DMS79 (cell line): ENCODE measurements at regions not wholly inside any gene's neighbourhood (a gene's known extent, or its start where the extent isn't known, plus 50 kb on each side); places are given as distances from the start of the nearest gene placed in this dataset.
A peak's percentile ranks its signal among the peaks of the same experiment; 100 is the strongest.

Experiments used
- DNase-seq: peaks from one replicate; lab custom pipeline; 2025; lab: John Stamatoyannopoulos, UW

DNA sequence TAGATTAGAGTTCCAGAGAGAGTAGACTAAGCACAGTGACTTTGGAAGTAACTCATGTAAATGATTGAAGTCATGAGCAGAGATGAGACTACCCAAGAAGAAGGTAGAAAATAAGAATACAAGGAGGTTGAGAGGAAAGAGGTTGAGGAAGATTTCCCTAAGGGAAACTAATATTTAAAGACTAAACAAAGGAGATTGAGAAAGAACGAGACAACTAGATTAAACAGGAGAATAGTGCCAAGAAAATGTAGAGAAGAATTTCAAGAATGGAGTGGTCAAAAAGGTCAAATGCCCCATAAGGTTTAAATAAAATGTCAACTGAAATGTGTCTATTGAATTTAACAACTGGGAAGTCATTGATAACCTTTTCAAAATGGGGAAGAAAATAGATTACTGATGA, 59.0 kb downstream of the RPS29 start:
- DNase-seq, result no peak

DNA sequence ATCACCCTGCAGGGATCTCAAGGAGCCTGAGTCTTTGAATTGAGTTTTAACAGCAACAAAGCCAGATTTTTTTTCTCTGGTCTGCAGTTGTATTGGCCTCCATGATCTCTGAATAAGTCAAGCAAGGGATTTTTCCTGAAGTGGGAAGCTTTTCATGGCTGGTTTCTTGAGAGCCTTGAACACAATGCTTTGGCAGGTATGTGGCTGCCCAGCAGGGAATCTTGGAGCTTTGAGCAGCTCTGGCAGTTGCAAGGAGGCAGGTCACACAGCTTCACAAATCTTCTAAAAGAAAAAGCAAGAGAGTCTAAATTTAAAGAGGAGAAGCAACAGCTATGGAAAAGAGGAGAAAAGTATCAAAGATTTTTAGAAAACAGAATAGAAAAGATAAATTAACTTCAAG, 60.1 kb downstream of the RPS29 start:
- no peak for DNase-seq

DNA sequence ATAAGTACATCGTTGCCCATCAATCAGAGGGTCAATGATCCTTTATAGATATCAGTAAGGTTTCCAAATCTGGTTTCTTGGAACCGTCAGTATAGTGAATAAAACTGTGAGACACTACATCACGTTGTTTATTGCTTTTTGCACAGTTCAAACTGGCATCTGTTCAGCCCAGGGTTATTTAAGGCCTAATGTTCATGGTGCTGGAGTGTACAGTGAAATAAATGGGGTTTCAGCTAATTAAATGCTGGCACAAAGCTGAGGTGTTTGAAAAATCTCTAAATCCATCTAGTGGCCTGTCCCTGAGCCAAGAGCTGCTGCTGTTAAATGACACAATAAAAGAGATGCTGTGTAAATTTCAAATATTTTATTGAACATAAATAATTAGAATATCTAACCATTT, 69.9 kb downstream of the RPS29 start:
- DNase-seq, result no peak

DNA sequence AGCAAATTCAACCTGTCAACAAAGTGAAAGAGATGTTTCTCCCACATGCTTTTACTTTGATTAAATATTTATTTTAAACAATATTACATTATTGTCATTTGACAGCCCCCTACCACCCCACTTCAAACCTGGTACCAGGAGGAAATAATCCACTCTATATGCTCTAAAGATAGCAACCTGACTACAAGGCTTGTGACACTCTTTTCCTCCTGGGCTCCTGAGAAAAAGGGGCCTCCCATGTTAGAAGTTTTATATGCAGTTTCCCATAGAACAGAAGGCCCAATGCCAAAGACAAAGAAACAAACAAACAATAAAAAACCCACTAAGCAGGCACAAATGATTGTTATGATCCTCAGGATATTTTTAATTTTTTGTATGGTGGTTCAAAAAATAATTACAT, 73.6 kb downstream of the RPS29 start:
- no peak for DNase-seq

DNA sequence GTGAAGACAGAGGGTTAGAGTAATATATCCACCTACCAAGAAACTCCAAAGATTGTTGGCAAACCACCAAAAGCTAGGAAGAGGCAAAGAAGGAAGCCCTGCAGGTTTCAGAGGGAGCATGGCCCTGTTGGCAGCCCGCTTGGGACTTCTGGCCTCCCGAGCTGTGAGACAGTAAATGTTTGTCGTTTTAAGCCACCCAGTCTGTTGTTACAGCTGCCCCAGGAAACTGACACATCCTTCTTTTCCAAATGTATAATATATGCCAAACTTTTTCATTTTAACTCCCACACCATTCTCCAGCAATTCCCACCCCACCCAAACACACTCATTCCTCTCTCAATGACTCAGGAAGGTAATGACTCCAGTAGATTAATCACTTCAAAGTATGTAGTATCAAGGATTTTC, 74.0 kb downstream of the RPS29 start:
- no peak for DNase-seq

DNA sequence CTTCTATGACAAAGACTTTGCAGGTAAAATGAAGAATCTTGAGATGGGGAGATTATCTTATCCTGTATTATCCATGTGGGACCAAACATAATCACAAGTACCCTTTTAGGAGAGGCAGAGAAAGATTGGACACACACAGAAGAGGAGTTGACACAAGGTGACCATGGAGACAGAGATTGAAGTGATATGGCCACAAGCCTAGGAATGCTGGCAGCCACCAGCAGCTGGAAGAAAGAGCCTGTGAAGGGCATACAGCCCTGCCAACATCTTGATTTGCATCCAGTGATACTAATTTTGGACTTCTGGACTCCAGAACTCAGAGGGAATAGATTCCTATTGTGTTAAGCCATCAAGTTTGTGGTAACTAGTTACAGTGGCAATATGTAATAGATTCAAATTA, 78.1 kb downstream of the RPS29 start:
- DNase-seq, result no peak

DNA sequence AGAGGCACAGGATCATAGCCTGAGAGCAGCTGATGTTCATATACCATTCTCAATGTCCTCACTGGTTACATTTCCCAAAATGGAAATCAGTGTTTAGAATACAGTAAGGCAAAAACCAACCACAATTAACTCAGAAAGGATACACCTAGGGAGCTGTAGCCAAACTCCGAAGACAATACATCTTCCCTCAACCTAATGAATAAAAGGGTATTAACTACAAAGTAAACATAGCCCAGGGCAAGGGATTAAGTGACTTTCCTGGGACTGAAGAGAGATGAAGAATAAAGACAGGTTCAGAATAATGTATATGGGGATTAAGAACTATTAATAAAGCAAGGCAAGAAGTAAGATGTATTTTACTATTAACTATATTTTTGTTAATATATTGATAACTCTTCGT, 79.5 kb downstream of the RPS29 start:
- DNase-seq, result no peak

DNA sequence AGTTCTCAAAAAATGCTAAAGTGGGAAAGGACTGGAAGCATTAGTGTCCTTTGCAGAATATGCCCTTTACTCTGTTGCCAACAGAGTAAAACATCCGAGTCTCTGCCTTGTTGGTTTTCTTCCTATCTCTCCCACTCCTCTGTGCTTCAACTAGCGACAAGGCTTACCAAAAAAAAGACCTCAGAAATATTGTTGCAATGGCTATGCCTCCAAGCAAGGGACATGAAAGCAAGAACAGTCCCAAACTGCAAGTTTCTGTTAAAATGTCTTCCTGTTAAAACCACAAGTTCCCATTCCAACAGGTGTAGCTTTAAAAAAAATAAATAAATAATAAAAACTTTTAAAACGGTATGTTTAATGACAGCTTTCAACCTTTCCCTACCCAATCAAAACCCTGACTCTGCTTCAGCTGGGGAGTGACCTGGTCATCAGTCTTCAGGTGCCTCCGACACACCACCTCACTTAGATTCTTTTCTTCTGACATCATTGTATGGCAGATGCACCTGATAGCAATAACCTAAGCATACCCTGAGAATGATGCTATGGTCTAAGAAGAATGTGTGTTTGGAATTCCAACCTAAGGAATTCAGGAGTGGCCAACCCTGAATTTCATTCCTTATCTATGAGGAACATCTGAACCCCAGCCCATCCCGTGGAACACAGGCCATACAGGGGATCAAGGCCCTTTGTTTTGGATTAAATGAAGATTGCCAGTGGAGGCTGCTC, 81.0 kb downstream of the RPS29 start:
- DNase-seq, result no peak

DNA sequence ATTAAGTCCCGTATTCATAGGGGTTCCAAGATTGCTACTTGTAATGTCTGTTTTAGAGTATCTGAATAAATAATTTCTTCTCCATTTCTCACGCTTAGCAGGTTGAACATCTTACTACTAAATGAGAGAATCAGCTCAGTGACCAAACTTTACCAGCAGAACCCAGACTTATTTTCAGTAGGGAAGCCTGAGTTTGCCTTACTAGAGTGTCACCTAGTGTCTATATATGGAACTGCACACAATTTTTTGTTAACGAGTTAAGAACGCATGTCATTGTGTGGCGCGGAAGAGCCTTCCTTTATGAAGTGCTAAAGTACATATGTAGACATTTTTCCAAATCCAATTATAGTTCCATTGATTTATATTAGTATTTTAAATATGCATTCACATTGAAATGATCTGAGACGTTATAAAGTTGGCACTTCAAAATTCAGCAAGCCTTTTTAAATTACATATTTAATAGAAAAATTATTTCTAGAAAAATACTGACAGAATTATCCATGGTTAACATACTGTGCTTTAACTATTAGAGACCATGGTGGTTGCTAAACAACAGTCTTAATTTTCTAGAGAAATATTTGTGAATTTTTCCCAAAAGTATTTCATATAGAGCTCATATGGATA, 88.3 kb downstream of the RPS29 start:
- peak; percentile 9 for DNase-seq

DNA sequence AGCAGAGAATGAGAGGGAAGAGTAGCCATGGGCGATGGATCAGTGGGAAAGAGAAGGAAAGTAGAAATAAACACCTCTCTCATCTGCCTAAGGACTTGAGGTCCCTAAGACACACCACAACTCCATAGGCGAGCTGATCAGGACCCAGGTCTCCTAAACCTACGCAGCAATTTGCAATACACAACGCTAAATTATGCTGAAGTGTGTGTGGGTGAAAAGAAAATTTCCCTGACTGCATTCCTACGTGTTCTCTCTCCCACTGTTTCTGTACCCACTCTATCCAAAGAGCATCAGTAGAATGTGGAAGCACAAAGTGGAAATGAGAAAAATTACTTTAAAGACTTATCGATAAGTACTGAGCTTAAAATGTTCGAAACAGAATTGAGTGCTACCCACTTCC, 88.9 kb downstream of the RPS29 start:
- no peak for DNase-seq

DNA sequence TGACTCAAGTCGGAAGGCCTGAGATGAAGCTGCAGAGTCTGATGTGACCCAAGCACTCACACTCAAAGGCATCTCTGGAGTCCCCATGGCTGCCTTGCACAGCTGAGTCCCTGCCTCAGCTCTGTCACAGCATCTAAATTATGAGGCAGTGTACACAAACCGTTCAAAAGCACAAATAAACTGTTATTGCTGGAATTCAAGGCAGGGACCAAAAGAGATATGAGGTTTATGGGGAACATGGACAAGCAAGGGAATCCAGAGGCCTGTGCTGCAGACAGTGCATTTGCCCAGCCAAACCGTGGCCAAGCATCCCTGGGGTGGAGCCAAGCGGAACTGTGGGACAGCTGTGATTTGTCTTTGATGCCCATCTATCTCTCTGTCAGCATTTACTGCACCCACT, 91.3 kb downstream of the RPS29 start:
- DNase-seq, result no peak

DNA sequence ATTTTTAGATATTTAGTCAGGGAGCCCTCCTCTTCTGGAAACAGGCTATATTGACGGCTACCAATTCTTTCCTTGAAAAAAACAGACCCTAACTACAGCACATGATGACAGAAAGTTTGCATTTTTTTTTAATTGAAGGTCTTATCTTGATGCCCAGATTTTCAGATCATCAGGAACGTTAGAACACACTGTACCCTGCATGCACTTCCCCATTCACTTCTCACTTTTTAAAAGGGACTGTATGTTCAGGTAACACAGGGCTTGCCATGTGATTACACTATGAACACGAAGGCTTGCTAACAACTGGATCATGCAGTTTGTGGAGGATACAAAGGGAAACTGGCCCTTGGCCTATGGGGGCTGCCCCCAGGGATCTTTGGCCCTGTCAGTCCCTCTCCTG, 92.6 kb downstream of the RPS29 start:
- no peak for DNase-seq

DNA sequence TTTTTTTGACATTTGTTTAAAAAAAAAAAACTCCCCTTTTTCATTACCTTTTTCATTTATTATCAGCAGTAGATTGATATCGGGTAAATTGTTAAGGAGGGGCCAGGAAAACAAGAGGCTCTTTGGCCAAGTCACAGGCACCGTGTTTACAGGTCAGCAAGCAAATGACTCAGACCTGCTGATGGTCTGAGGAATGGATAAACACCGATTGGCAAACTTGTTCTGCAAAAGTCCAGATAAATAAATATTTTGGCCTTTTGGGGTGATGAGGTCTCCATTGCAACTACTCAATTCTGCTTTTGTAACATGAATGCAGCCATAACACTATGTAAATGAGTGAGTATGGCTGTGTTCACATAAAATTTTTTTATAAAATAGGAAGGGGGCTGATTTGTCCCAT, 94.0 kb downstream of the RPS29 start:
- DNase-seq, result no peak

DNA sequence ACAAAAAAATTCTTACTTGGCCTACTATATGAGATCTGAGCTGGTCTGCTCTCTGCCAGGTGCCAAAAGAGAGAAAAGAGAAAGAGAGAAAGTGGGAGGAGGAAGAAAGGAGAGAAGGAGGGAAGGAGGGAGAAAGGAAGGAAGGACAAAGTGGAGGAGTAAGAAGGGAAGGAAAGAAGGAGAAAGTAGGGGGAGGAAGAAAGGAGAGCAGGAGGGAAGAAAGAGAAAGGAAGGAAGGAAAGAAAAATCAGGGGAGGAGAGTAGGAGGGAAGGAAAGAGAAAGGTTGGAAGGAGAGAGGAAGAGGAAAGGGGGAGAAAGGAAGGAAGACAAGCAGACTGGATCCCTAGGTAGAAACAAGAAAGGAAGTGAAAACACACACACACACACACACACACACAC, 96.8 kb downstream of the RPS29 start:
- DNase-seq, result no peak

DNA sequence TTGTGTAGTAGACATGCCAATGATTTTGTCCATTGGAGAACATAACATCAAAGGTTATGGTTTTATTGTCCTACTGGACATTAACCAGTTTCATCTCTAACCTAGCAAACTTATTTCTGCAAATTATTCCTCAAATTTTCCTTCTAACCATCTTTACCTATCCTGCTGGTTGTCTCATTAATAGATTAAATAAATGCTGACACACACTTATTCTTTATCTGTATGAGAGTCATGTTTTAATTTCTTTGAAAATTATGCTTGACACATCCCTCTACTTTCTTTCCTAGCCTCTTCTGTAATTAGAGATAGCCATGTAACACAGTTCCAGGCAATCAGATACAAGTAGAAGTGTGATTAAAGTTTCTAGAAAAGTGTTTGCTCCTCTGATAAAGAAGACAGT, 98.9 kb downstream of the RPS29 start:
- no peak for DNase-seq

DNA sequence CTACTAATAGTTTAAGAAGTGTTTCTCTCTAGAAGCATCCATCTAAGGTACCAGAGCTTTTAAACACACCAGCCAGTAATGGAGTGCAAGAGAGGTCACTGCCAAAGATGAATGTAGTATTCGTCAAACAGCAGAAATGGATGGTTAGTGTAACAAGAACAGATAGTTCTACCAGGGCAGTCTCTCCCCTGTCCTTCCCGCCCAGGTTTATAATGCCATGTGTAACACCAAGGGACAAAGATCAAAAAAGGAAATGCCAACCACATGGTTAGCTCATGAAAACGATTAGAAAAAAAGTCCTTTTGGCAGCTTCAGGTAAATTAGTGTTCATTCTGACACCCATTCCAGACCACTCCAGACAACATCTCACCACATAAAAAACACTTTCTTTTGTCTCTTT, 100.9 kb downstream of the RPS29 start:
- no peak for DNase-seq

DNA sequence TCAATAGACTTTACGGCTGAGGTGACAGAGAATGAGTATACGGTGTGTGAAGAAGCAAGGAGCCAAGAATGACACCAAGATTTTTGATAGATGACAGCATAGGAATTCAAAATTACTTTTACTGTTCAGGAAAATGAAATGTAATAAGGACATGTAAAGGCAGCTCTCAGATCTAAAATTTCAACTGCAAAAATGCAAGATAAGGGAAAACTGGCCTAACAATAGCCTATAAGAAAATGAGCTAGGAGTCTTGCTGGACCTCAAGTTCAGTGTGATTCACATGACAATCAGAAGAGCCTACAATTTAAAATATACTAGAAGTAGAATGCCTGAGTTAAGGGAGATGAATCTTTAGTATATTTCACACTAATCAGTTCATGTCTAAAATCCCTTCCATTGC, 102.0 kb downstream of the RPS29 start:
- no peak for DNase-seq

DNA sequence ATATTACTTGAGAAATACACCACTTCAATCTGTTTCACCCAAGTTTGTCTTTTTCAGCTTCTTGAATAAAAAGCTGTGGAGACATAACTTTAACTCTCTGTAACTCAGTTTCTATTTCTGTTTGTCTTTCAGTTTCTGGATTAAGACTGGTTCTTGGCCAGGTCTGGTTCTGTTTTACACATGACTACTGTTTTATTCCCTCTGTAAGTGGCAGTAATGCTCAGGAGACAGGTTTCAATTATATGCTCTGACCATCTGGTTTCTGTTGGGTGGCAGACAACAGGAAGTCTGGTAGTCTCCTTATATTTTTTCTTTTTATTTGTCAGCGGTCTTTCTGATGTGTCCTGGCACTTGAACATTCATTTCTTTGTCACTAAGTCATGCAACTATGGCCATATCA, 102.9 kb downstream of the RPS29 start:
- no peak for DNase-seq

DNA sequence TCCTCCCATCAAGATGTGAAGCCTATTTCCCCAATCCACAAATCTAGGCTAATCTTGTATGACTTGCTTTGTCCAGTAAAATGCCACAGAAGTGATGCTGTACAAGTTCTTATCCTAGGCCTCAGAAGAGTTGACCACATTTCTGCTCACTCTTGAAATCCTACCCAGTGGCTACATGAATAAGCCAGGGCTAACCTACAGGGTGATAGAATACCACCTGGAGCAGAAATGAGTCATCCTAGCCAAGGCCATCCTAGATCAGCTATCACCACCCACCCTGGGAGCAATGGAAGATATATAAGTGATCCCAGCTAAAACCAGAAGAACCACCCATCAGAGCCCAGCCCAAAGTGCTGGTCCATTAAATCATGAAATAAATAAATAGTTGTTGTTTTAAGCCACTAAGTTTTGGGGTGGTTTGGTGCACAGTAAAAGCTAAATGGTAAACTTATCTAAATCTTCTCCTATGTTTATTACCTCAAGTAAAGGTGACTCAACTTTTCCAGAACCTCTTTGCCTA, 105.1 kb downstream of the RPS29 start:
- DNase-seq, result no peak

DNA sequence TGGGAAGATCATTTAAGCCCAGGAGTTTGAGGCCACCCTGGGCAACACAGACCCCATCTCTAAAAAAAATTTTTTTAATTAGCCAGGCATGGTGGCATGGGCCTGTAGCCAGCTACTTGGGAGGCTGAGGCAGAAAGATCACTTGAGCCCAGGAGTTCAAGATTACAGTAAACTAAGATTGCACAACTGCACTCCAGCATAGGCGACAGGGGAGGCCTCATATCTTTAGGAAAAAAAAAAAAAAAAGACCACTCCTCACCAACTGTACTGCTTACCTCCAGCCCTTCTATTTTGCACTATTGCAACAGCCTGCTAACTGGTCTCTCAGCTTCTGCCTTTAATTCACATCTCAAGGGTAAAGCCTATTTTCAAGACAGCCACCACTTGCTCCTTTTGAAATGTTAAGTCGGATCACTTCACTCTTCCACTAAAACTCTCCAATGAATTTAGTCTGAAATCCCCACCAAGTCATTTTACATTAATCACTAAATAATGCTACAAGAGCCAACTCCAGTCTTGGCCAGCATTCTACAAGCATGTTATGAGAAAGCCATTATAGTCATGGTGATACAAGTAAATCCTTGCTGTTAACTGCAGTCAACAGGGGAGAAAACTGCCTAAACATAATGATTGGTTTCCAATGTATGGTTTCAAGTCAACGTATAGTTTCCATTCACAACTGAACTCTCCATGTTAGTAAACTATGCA, 106.0 kb downstream of the RPS29 start:
- DNase-seq, result no peak

DNA sequence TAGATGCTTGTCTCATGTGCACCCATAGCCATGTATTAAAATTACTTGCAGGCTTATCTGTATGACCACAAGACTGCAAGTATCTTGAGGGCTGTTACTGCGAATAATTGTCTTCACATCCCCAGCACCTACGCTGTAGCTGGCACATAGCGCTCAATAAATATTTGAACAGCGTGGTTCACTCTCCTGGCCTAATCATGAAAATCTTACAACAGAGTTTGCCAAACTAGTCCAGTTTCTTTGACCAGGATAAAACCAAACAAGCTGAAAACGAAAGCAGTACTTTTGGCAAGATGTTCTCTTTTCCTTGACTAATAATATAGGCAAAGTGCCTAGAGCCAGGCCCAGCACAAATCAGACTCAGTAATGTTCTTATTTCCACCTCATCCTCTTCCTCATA, 106.7 kb downstream of the RPS29 start:
- no peak for DNase-seq

DNA sequence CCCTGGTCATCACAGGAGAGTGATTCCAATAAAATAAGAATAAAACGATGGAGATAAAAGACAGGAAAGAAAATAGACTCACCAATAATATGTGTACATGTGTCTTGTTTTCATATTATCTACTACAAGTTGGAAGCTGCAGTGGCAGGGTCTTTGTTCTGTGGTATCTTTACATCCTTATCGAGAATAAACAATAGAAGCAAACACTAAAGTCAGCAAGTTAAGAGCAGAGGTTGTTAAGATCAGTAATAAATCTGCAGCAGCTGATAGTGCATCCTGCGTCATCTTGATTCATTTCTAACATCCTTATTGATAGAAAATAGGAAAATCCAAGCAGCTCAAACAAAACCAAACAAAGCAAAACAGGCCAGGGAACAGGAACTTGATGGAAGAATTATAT, 107.4 kb downstream of the RPS29 start:
- no peak for DNase-seq

DNA sequence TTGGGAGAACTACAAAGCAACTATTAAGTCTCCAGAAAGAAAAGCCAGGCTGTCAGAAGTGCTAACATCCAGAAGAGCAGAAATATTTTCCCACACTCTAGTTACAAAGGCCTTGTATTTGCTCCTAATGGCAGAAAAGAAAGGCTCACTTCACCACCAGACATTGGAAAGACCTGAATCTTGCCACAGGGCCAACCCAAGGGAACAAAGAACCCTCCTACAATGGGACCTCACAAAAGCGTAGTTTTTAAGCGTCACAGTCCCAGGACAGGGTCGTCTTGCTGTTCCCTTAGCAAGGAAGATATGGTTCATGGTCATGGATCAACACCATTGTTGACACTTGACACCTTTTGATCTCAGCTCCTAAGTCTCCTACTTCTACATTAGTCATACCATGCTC, 119.1 kb downstream of the RPS29 start:
- DNase-seq, result no peak
